Thyroid gland (tissue), 4 donors: ENCODE measurements at regions not wholly inside any gene's neighbourhood (a gene's known extent, or its start where the extent isn't known, plus 50 kb on each side); places are given as distances from the start of the nearest gene placed in this dataset.

Experiments used
- POLR2A ChIP-seq, 2 donors: fragments of 450-650 bp; IDR thresholded peaks; one replicate each; pipeline ENCODE4 v1.6.1; 2017; ENCODE audit warnings: antibody characterized with exemption in 2 of 2, mild to moderate bottlenecking in 2 of 2, moderate library complexity in 1 of 2
- TF ChIP-seq, protein P1 (sequence below), 6 experiments: fragments of 200-600 bp in 3 of 6; fragments of 450-650 bp in 3 of 6; sonication (generic) in 3 of 6; IDR thresholded peaks; one replicate each; pipeline ENCODE4 v1.5.1; 2016 to 2019; ENCODE audit warnings: antibody characterized with exemption in 6 of 6, mild to moderate bottlenecking in 2 of 6, inconsistent platforms in 1 of 6, moderate library complexity in 1 of 6

DNA sequence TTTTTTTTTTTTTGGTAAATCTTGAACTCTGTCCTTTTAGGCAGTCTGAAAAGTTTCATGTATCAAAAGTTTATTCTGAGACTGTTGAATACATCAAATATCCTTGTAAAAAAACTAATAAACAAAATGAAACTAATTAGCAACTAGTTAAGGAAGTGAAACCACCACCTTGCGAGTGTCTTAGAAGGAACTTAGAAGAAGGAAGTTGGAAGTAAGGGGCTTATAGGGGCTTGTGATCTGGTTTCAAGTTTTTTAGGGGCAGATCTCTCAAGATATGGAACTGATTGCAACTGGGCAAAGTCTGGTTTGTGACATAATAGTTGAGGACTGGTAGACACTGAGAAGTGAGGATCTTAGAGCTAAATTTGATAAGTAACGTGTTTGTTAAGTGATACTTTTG, 748.8 kb downstream of the C12orf50 start:
- TF ChIP-seq, protein P1, sequence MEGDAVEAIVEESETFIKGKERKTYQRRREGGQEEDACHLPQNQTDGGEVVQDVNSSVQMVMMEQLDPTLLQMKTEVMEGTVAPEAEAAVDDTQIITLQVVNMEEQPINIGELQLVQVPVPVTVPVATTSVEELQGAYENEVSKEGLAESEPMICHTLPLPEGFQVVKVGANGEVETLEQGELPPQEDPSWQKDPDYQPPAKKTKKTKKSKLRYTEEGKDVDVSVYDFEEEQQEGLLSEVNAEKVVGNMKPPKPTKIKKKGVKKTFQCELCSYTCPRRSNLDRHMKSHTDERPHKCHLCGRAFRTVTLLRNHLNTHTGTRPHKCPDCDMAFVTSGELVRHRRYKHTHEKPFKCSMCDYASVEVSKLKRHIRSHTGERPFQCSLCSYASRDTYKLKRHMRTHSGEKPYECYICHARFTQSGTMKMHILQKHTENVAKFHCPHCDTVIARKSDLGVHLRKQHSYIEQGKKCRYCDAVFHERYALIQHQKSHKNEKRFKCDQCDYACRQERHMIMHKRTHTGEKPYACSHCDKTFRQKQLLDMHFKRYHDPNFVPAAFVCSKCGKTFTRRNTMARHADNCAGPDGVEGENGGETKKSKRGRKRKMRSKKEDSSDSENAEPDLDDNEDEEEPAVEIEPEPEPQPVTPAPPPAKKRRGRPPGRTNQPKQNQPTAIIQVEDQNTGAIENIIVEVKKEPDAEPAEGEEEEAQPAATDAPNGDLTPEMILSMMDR (IDR thresholded peaks at IDR 0.05): no peak
- TF ChIP-seq POLR2A (IDR thresholded peaks at IDR 0.05): no peak
